ENCODE measurements at regions not wholly inside any gene's neighbourhood (a gene's known extent, or its start where the extent isn't known, plus 50 kb on each side); places are given as distances from the start of the nearest gene placed in this dataset.

DNA sequence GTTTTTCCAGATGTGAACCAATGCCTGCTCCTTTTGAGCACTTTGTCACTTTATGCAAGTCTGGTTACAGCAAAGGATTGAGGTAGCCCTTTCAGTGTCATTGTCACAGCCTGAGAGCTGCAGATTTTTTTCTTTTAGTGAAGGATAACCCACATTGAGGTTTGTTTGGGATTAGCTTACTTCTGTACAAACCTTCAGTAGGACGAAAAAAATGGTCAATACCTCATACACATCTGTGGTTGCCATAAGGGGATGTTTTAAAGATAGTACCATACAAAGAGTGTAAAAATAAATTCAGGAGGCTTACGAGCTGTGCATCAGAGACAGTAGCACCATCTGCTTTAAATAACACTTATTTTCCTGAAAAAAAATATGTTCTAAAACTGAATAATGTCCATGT lies 566.0 kb downstream of the AJAP1 start:
- Histone ChIP-seq H3F3A (ENCODE audit: low read length, unreplicated experiment) (no peaks in the 10 kb centered on the region), H3K4me1 (ENCODE audit: insufficient read depth, low read length) (no peaks in the 10 kb centered on the region), H3K4me3 (ENCODE audit: low read length) (no peak overlapping the region), H4K20me1 (ENCODE audit: low read length) (no peaks in the 10 kb centered on the region), H3K79me2 (ENCODE audit: low read length) (no peaks in the 10 kb centered on the region), H3K9me2 (replicated peaks; ENCODE audit: low read length) (no peaks in the 10 kb centered on the region), H2AFZ (ENCODE audit: low read length) (no peak overlapping the region), H3K36me3 (ENCODE audit: low read depth, low read length) (no peaks in the 10 kb centered on the region), H3K27ac (ENCODE audit: low read length) (no peak overlapping the region), H3K4me2 (ENCODE audit: low read length) (no peak overlapping the region), H3K9me3 (ENCODE audit: low read length) (peaks cover 33% of the 10 kb centered on the region), H3K9ac (ENCODE audit: low read length) (no peak overlapping the region), H3K27me3 (ENCODE audit: low read length) (no peaks in the 10 kb centered on the region)
- ATAC-seq (no peak), DNase-seq (no peak)
- BruUV-seq (replicated peaks): no TSS peak
- TF ChIP-seq CTCF (conservative IDR thresholded peaks at IDR 0.05; ENCODE audit: low read depth, low read length) (no peak), EZH2 (IDR thresholded peaks at IDR 0.05; ENCODE audit: low read length, unreplicated experiment) (no peak), EZH2phosphoT487 (IDR thresholded peaks at IDR 0.05; ENCODE audit: borderline replicate concordance, low read length) (no peak)
- intact Hi-C loops (cut with micrococcal nuclease): no loop called here
- ChIA-PET CTCF (no interaction called here), POLR2A (ENCODE audit: unreplicated experiment) (no interaction called here)

GRCh38 chr1:5200006-5200405 lies 545.6 kb downstream of the AJAP1 start:
- no TSS peak for BruUV-seq (replicated peaks)
- no peaks in the 10 kb centered on the region for H3K9me2 ChIP-seq (replicated peaks; ENCODE audit: low read length)
- TF ChIP-seq EZH2 (IDR thresholded peaks at IDR 0.05; ENCODE audit: low read length, unreplicated experiment): no peak
- TF ChIP-seq CTCF (conservative IDR thresholded peaks at IDR 0.05; ENCODE audit: low read depth, low read length): no peak
- TF ChIP-seq EZH2phosphoT487 (IDR thresholded peaks at IDR 0.05; ENCODE audit: borderline replicate concordance, low read length): no peak
- H2AFZ ChIP-seq (ENCODE audit: low read length): no peak overlapping the region
- H3K27ac ChIP-seq (ENCODE audit: low read length): no peak overlapping the region
- H3K4me1 ChIP-seq (ENCODE audit: insufficient read depth, low read length): no peaks in the 10 kb centered on the region
- ChIA-PET POLR2A (ENCODE audit: unreplicated experiment) (no interaction called here), CTCF (no interaction called here)
- peaks cover 46% of the 10 kb centered on the region for H3K9me3 ChIP-seq (ENCODE audit: low read length)
- intact Hi-C loops (cut with micrococcal nuclease): no loop called here
- no peaks in the 10 kb centered on the region for H3K36me3 ChIP-seq (ENCODE audit: low read depth, low read length)
- H3F3A ChIP-seq (ENCODE audit: low read length, unreplicated experiment): no peaks in the 10 kb centered on the region
- no peaks in the 10 kb centered on the region for H3K79me2 ChIP-seq (ENCODE audit: low read length)
- no peaks in the 10 kb centered on the region for H3K27me3 ChIP-seq (ENCODE audit: low read length)
- no peak overlapping the region for H3K4me2 ChIP-seq (ENCODE audit: low read length)
- H3K9ac ChIP-seq (ENCODE audit: low read length): no peak overlapping the region
- DNase-seq (no peak), ATAC-seq (no peak)
- H3K4me3 ChIP-seq (ENCODE audit: low read length): no peak overlapping the region
- no peaks in the 10 kb centered on the region for H4K20me1 ChIP-seq (ENCODE audit: low read length)

- no peaks in the 10 kb centered on the region for H3F3A ChIP-seq (ENCODE audit: low read length, unreplicated experiment)
- intact Hi-C loops (cut with micrococcal nuclease): no loop called here
- no peaks in the 10 kb centered on the region for H3K4me1 ChIP-seq (ENCODE audit: insufficient read depth, low read length)
- no peak for DNase-seq
- no peak for TF ChIP-seq EZH2phosphoT487 (IDR thresholded peaks at IDR 0.05; ENCODE audit: borderline replicate concordance, low read length)
- no peak overlapping the region for H3K4me3 ChIP-seq (ENCODE audit: low read length)
- BruUV-seq (replicated peaks): no TSS peak
- no peaks in the 10 kb centered on the region for H3K9me2 ChIP-seq (replicated peaks; ENCODE audit: low read length)
- no peaks in the 10 kb centered on the region for H3K36me3 ChIP-seq (ENCODE audit: low read depth, low read length)
- H3K27ac ChIP-seq (ENCODE audit: low read length): no peak overlapping the region
- H3K79me2 ChIP-seq (ENCODE audit: low read length): no peaks in the 10 kb centered on the region
- ChIA-PET CTCF (no interaction called here), POLR2A (ENCODE audit: unreplicated experiment) (no interaction called here)
- no peak overlapping the region for H2AFZ ChIP-seq (ENCODE audit: low read length)
- no peak overlapping the region for H3K4me2 ChIP-seq (ENCODE audit: low read length)
- ATAC-seq: no peak
- H4K20me1 ChIP-seq (ENCODE audit: low read length): no peaks in the 10 kb centered on the region
- no peaks in the 10 kb centered on the region for H3K27me3 ChIP-seq (ENCODE audit: low read length)
- H3K9me3 ChIP-seq (ENCODE audit: low read length): peaks cover 53% of the 10 kb centered on the region
- H3K9ac ChIP-seq (ENCODE audit: low read length): no peak overlapping the region
These were observed 543.9 kb downstream of the AJAP1 start for GRCh38 chr1:5198328-5198727.
